Calu3 (cell line): ENCODE measurements at regions not wholly inside any gene's neighbourhood (a gene's known extent, or its start where the extent isn't known, plus 50 kb on each side); places are given as distances from the start of the nearest gene placed in this dataset.

ENCODE experiments used
- BruUV-seq: library from RNA; stranded (reverse); fragments of 400-500 nt; replicated peaks from 2 replicates; lab custom pipeline; 2021; lab: Mats Ljungman, UMichigan
- CTCF ChIA-PET: fragments of 300-600 bp; sonication (Branson Sonifier 250); formaldehyde crosslinking; loops from one replicate; lab custom pipeline; 2022; ENCODE audit warnings: antibody characterized with exemption; lab: Charles Lee
- DNase-seq: peaks from one replicate; pipeline ENCODE4 v3.0.0; 2022
- H3K27ac Mint-ChIP-seq: one replicate; pipeline ENCODE4 v1.8.0; 2022; ENCODE audit warnings: mixed read lengths; ENCODE audit not compliant: unreplicated experiment
- H3K27me3 Mint-ChIP-seq: one replicate; pipeline ENCODE4 v1.8.0; 2022; ENCODE audit warnings: mixed read lengths; ENCODE audit not compliant: unreplicated experiment
- H3K36me3 Mint-ChIP-seq: one replicate; pipeline ENCODE4 v1.8.0; 2022; ENCODE audit warnings: mild to moderate bottlenecking, moderate library complexity, mixed read lengths; ENCODE audit not compliant: insufficient read depth, unreplicated experiment
- H3K4me1 Mint-ChIP-seq: one replicate; pipeline ENCODE4 v1.8.0; 2022; ENCODE audit warnings: mild to moderate bottlenecking, low read depth, mixed read lengths; ENCODE audit not compliant: unreplicated experiment
- H3K4me3 Mint-ChIP-seq: one replicate; pipeline ENCODE4 v1.8.0; 2022; ENCODE audit warnings: mild to moderate bottlenecking, low read depth, moderate library complexity, mixed read lengths; ENCODE audit not compliant: unreplicated experiment
- H3K9me3 Mint-ChIP-seq: one replicate; pipeline ENCODE4 v1.8.0; 2022; ENCODE audit warnings: low read depth, mixed read lengths; ENCODE audit not compliant: unreplicated experiment
- CTCF ChIP-seq: fragments of 200-600 bp; IDR thresholded peaks from one replicate; pipeline ENCODE4 v1.8.0; 2022; ENCODE audit warnings: antibody characterized with exemption; ENCODE audit not compliant: unreplicated experiment
- intact Hi-C: fragments of 100-400 bp; cut with micrococcal nuclease; formaldehyde crosslinking; loops from one replicate; pipeline ENCODE4 v1.10.0; 2022; ENCODE audit not compliant: unreplicated experiment

- Mint-ChIP-seq H3K4me1 (peaks cover 38% of the 10 kb centered on the region), H3K4me3 (peak overlapping the region; percentile 7), H3K27me3 (no peaks in the 10 kb centered on the region), H3K27ac (peak overlapping the region; percentile 86), H3K36me3 (no peaks in the 10 kb centered on the region), H3K9me3 (no peaks in the 10 kb centered on the region)
- DNase-seq: no peak
- intact Hi-C loops: loop anchor here (5.0 kb wide), 2 partner anchors 107 to 127 kb away; no protein-coding TSS in a partner anchor
- no TSS peak for BruUV-seq
- TF ChIP-seq CTCF: no peak
- CTCF ChIA-PET: interaction anchor here (0.8 kb wide), 1 partner anchor 126 kb away, joined by 3 read pairs; no protein-coding TSS in a partner anchor
Observed at GRCh38 chr2:179344280-179344964, 79.8 kb upstream of the SESTD1 start.

GRCh38 chr2:179343945-179344279 is 79.3 kb upstream of the SESTD1 start:
- no TSS peak for BruUV-seq
- no peak for DNase-seq
- Mint-ChIP-seq H3K9me3 (no peaks in the 10 kb centered on the region), H3K36me3 (no peaks in the 10 kb centered on the region), H3K4me1 (peaks cover 38% of the 10 kb centered on the region), H3K27ac (peak overlapping the region; percentile 86), H3K4me3 (peak overlapping the region; percentile 7), H3K27me3 (no peaks in the 10 kb centered on the region)
- CTCF ChIA-PET: interaction anchor here (0.5 to 0.8 kb wide), 2 partner anchors 125 to 343 kb away, joined by 3 read pairs; no protein-coding TSS in a partner anchor
- TF ChIP-seq CTCF: no peak
- intact Hi-C loops: loop anchor here (5.0 kb wide), 2 partner anchors 107 to 127 kb away; no protein-coding TSS in a partner anchor

- TF ChIP-seq CTCF: no peak
- Mint-ChIP-seq H3K27ac (no peak overlapping the region), H3K9me3 (no peaks in the 10 kb centered on the region), H3K4me1 (peaks cover 38% of the 10 kb centered on the region), H3K36me3 (no peaks in the 10 kb centered on the region), H3K4me3 (no peak overlapping the region), H3K27me3 (no peaks in the 10 kb centered on the region)
- DNase-seq: no peak
- BruUV-seq: no TSS peak
- intact Hi-C loops: loop anchor here (5.0 kb wide), 2 partner anchors 104 to 124 kb away; no protein-coding TSS in a partner anchor
- CTCF ChIA-PET: interaction anchor here (0.6 to 0.8 kb wide), 3 partner anchors 93 to 157 kb away, joined by 3 to 5 read pairs (median 3); no protein-coding TSS in a partner anchor
Observed at GRCh38 chr2:179341152-179341866, 76.7 kb upstream of the SESTD1 start.

GRCh38 chr2:179340678-179341077 is 76.0 kb upstream of the SESTD1 start:
- Mint-ChIP-seq H3K36me3 (no peaks in the 10 kb centered on the region), H3K27me3 (no peaks in the 10 kb centered on the region)
- intact Hi-C loops: loop anchor here (5.0 kb wide), 2 partner anchors 103 to 123 kb away; no protein-coding TSS in a partner anchor

More at GRCh38 chr2:179340678-179341077, 76.0 kb upstream of the SESTD1 start:
- Mint-ChIP-seq H3K27ac (no peak overlapping the region), H3K4me1 (peaks cover 38% of the 10 kb centered on the region), H3K9me3 (no peaks in the 10 kb centered on the region), H3K4me3 (no peak overlapping the region)
- peak; percentile 22 for TF ChIP-seq CTCF
- CTCF ChIA-PET: no interaction called here
- BruUV-seq: no TSS peak
- peak; percentile 12 for DNase-seq
